HCT116 (cell line): ENCODE measurements at regions not wholly inside any gene's neighbourhood (a gene's known extent, or its start where the extent isn't known, plus 50 kb on each side); places are given as distances from the start of the nearest gene placed in this dataset.
A peak's percentile ranks its signal among the peaks of the same experiment; 100 is the strongest.

Source experiments
- ATAC-seq: fragments of 200-7000 bp; cut with Tn5 transposase; 2 replicates; pipeline ENCODE4 v1.9.1; 2020; ENCODE audit warnings: mild to moderate bottlenecking, moderate library complexity
- BruUV-seq: library from RNA; stranded (reverse); fragments of 400-500 nt; replicated peaks from 2 replicates; lab custom pipeline; 2021; lab: Mats Ljungman, UMichigan
- CTCF ChIA-PET: fragments of 300-600 bp; sonication (Branson Sonifier 250); formaldehyde crosslinking; loops from one replicate; lab custom pipeline; 2021; ENCODE audit warnings: antibody characterized with exemption; lab: Charles Lee
- POLR2A ChIA-PET: fragments of 300-600, 350-600 bp; sonication (Branson Sonifier 250); formaldehyde crosslinking; loops from one replicate; lab custom pipeline; 2021; ENCODE audit warnings: antibody characterized with exemption; lab: Charles Lee
- RAD21 ChIA-PET, 2 experiments: fragments of 300-600 bp; sonication (Branson Sonifier 250); formaldehyde crosslinking; loops; one replicate each; lab custom pipeline; 2023; ENCODE audit warnings: low total read pairs in 2 of 2; ENCODE audit not compliant: uncharacterized antibody in 2 of 2, unreplicated experiment in 2 of 2, low non-redundant PET in 1 of 2; lab: Charles Lee
- DNase-seq: peaks from one replicate; pipeline ENCODE4 v3.0.0-alpha.2; 2010; ENCODE audit warnings: low read depth, low spot score
- H2AFZ ChIP-seq: fragments of 200-600 bp; shearing (Covaris generic), sonication (generic); 2 replicates; pipeline ENCODE4 v1.6.1; 2017; ENCODE audit warnings: low read depth, mixed run types, mixed read lengths, antibody characterized with exemption, low read length; ENCODE audit not compliant: poor library complexity, severe bottlenecking
- H3K27ac ChIP-seq: 2 replicates; pipeline ENCODE4 v1.5.1; 2012; ENCODE audit warnings: low read depth, low read length
- H3K27me3 ChIP-seq: fragments of 200-600 bp; sonication (generic); 2 replicates; pipeline ENCODE4 v1.6.1; 2016; ENCODE audit warnings: mixed run types, low read length, mixed read lengths; ENCODE audit not compliant: insufficient read depth
- H3K36me3 ChIP-seq, 2 experiments: fragments of 200-500 bp in 1 of 2; fragments of 200-600 bp in 1 of 2; sonication (Bioruptor generic) in 1 of 2; sonication (generic) in 1 of 2; 2 replicates each; pipeline versions ENCODE4 v1.5.1 to v1.6.1; 2014 to 2016; ENCODE audit warnings: low read length in 2 of 2, inconsistent platforms in 1 of 2, mixed read lengths in 1 of 2, mixed run types in 1 of 2; ENCODE audit not compliant: insufficient read depth in 2 of 2, control insufficient read depth in 1 of 2
- H3K4me1 ChIP-seq, 2 experiments: fragments of 200-600 bp in 1 of 2; sonication (generic) in 1 of 2; 2 replicates each; pipeline versions ENCODE4 v1.5.1 to v1.6.1; 2012 to 2017; ENCODE audit warnings: low read length in 2 of 2, inconsistent platforms in 1 of 2, mild to moderate bottlenecking in 1 of 2, mixed read lengths in 1 of 2, mixed run types in 1 of 2, moderate library complexity in 1 of 2; ENCODE audit not compliant: insufficient read depth in 2 of 2, control insufficient read depth in 1 of 2
- H3K4me2 ChIP-seq: fragments of 200-600 bp; sonication (generic); 2 replicates; pipeline ENCODE4 v1.6.1; 2017; ENCODE audit warnings: mixed run types, low read length, mixed read lengths
- H3K4me3 ChIP-seq, 2 experiments: fragments of 200-600 bp in 1 of 2; sonication (generic) in 1 of 2; replicated peaks in 1 of 2; 2 replicates each; pipeline ENCODE4 v1.5.1; 2011 to 2016; ENCODE audit warnings: low read length in 2 of 2, control low read depth in 1 of 2, low read depth in 1 of 2, mild to moderate bottlenecking in 1 of 2, mixed read lengths in 1 of 2, mixed run types in 1 of 2
- H3K79me2 ChIP-seq: fragments of 200-600 bp; sonication (generic); 2 replicates; pipeline ENCODE4 v1.6.1; 2017; ENCODE audit warnings: mild to moderate bottlenecking, mixed run types, low read length, moderate library complexity, mixed read lengths; ENCODE audit not compliant: insufficient read depth
- H3K9ac ChIP-seq: fragments of 200-600 bp; sonication (generic); 2 replicates; pipeline ENCODE4 v1.6.1; 2016; ENCODE audit warnings: low read length, mixed read lengths
- H3K9me2 ChIP-seq: fragments of 200-600 bp; sonication (generic), shearing (Covaris generic); 2 replicates; pipeline ENCODE4 v1.6.1; 2017; ENCODE audit warnings: mixed run types, mild to moderate bottlenecking, moderate library complexity; ENCODE audit not compliant: insufficient read depth
- H3K9me3 ChIP-seq, 2 experiments: fragments of 200-500 bp in 1 of 2; fragments of 200-600 bp in 1 of 2; sonication (Bioruptor generic) in 1 of 2; sonication (generic) in 1 of 2; 2 replicates each; pipeline ENCODE4 v1.6.1; 2014 to 2017; ENCODE audit warnings: low read length in 2 of 2, mixed read lengths in 2 of 2, inconsistent platforms in 1 of 2, low read depth in 1 of 2, mild to moderate bottlenecking in 1 of 2, mixed run types in 1 of 2, moderate library complexity in 1 of 2; ENCODE audit not compliant: control insufficient read depth in 1 of 2, insufficient read depth in 1 of 2
- H4K20me1 ChIP-seq: fragments of 200-600 bp; sonication (generic), shearing (Covaris generic); 2 replicates; pipeline ENCODE4 v1.6.1; 2017; ENCODE audit warnings: mixed run types, mild to moderate bottlenecking, moderate library complexity; ENCODE audit not compliant: insufficient read depth
- EGR1 ChIP-seq: IDR thresholded peaks from 2 replicates; pipeline ENCODE4 v1.6.1; 2012; ENCODE audit warnings: low read depth
- POLR2A ChIP-seq: IDR thresholded peaks from 2 replicates; pipeline ENCODE4 v1.7.0; 2011; ENCODE audit warnings: borderline replicate concordance; ENCODE audit not compliant: insufficient read depth, insufficient read length; ENCODE audit errors: extremely low read depth
- RAD21 ChIP-seq: IDR thresholded peaks from 2 replicates; pipeline ENCODE4 v1.6.1; 2012; ENCODE audit warnings: low read depth, mild to moderate bottlenecking
- REST ChIP-seq: IDR thresholded peaks from 2 replicates; pipeline ENCODE4 v1.6.1; 2012; ENCODE audit warnings: low read depth
- SIN3A ChIP-seq: IDR thresholded peaks from 2 replicates; pipeline ENCODE4 v1.6.1; 2012; ENCODE audit warnings: low read depth
- intact Hi-C: fragments of 100-400 bp; cut with micrococcal nuclease; formaldehyde crosslinking; loops from 2 replicates; pipeline ENCODE4 v1.10.0; 2022

- ChIA-PET CTCF (interaction anchor here (1.2 kb wide), 1 partner anchor 103 kb away, joined by 3 read pairs; the partner anchor contains the start of gene FNDC3B), RAD21 (no interaction called here), POLR2A (interaction anchor here (1.7 kb wide), 1 partner anchor 103 kb away, joined by 5 read pairs; the partner anchor contains the start of gene FNDC3B)
- H3K9ac ChIP-seq: no peak overlapping the region
- BruUV-seq: no TSS peak
- H3K9me2 ChIP-seq: no peaks in the 10 kb centered on the region
- intact Hi-C loops: no loop called here
- H3K27me3 ChIP-seq: no peaks in the 10 kb centered on the region
- H3K27ac ChIP-seq: no peak overlapping the region
- DNase-seq (no peak), ATAC-seq (no peak)
- H3K36me3 ChIP-seq: no peaks in the 10 kb centered on the region
- H3K79me2 ChIP-seq: no peaks in the 10 kb centered on the region
- TF ChIP-seq POLR2A (no peak), RAD21 (no peak)
- H4K20me1 ChIP-seq: no peaks in the 10 kb centered on the region
- no peak overlapping the region for H2AFZ ChIP-seq
- peaks cover 0 to 6% of the 10 kb centered on the region in 2 experiments; a peak in 1 of 4 replicates for H3K4me1 ChIP-seq
- H3K4me3 ChIP-seq: no peak overlapping the region
- no peaks in the 10 kb centered on the region for H3K9me3 ChIP-seq
- H3K4me2 ChIP-seq: peak overlapping the region; percentile 4; the same call in 1 of the 2 replicates
Observed at GRCh38 chr3:171936191-171936841, 93.2 kb downstream of the TMEM212 start.

- intact Hi-C loops: no loop called here
- POLR2A ChIA-PET: no interaction called here
- DNase-seq: no peak
- Histone ChIP-seq H3K9ac (no peak overlapping the region), H3K9me3 (no peaks in the 10 kb centered on the region), H2AFZ (no peak overlapping the region), H3K4me2 (no peak overlapping the region), H3K79me2 (no peaks in the 10 kb centered on the region), H3K4me1 (peaks cover 0 to 6% of the 10 kb centered on the region in 2 experiments; a peak in 1 of 4 replicates), H4K20me1 (no peaks in the 10 kb centered on the region), H3K27me3 (no peaks in the 10 kb centered on the region), H3K36me3 (no peaks in the 10 kb centered on the region), H3K27ac (no peak overlapping the region), H3K4me3 (no peak overlapping the region), H3K9me2 (no peaks in the 10 kb centered on the region)
- CTCF ChIA-PET: no interaction called here
- ATAC-seq: no peak
- RAD21 ChIA-PET: no interaction called here
- no TSS peak for BruUV-seq
- TF ChIP-seq SIN3A (no peak), POLR2A (no peak), RAD21 (no peak), REST (no peak), EGR1 (no peak)
Observed at GRCh38 chr3:171939578-171939977, 96.4 kb downstream of the TMEM212 start.
